Stimulated activated CD8-positive, alpha-beta memory T cell treated with anti-CD3 and anti-CD28 coated beads, Interleukin-12 subunit alpha, Interleukin-12 subunit beta, amount 100 ng/mL, for 1 hour (primary cell): ENCODE measurements at regions not wholly inside any gene's neighbourhood (a gene's known extent, or its start where the extent isn't known, plus 50 kb on each side); places are given as distances from the start of the nearest gene placed in this dataset.
"Not testable (repeated sequence)": the region's sequence is repeated elsewhere in the genome, so short reads cannot be mapped to it uniquely, and the experiment has no call there.

Source experiments
- DNase-seq: peaks from one replicate; pipeline ENCODE4 v3.0.0-alpha.2; 2020; ENCODE audit warnings: low read depth

DNA sequence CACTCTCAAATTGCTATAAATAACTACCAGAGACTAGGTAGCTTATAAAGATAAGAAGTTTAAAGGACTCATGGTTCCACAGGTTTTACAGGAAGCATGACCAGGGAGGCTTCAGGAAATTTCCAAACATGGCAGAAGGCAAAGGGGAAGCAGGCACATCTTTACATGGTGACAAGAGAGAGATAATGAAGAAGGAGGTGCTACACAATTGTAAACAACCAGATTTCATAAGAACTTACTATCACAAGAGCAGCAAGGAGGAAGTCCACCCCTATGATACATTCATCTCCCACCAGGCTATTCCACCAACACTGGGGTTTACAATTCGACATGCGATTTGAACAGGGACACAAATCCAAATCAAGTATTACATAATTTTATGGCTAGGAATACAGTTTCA is 257.7 kb downstream of the BTG1 start:
- DNase-seq, result no peak

DNA sequence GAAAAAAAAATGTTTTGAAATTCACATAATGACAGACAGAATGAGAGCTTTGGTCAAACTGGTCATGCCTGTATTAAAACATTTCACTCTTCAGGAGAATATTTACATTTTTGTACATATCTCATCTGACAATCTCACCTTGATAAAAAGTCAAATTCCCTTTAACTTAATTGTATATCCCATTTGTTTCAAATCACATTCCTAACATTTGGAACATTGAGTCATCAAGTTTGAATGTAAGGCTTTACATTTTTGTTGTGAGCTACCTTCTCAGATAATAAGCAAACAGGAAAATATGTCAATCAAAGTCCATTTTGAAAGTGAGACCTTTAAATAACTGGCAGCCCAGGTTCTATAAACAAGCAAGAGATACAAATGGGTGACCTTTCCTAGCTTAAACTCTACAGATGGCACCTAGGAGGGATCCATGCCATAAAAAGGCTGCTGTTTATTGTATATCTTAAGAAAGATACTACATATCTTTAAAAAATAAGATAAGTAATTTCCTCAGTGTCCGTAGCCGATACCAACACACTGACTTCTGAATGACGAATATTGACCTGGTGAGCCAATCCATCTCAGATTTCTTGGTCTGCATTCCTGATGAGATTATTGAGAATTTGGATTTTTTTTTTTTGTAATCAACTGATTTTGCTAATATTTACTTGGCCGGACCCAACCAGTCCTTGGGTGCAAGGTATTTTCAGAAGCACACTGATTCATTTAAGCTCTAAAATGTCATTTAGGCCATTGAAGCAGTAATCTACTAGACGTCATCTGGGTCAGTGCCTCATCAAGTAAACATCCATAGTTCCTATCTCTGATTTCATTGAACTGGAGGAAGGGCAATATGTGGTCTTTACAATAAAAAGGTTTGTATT is 259.6 kb downstream of the BTG1 start:
- no peak for DNase-seq

DNA sequence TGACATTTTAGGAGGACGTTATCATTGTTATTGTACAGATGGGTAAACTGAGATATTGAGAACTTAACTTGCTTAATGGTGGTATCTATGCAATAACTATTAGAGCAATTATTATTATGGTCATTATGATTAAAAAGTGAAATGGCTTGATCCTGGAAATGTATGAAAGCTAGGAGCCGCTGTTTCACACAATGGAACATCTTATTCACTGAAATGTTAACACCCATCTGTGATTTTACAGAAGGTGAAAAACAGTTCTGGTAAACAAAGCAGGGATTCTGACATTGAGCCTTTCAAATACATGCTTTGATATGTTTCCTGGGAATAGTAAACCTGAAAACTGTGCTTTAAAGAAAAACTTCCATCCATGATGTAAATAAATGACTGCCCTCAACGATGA is 261.4 kb downstream of the BTG1 start:
- DNase-seq, result no peak

DNA sequence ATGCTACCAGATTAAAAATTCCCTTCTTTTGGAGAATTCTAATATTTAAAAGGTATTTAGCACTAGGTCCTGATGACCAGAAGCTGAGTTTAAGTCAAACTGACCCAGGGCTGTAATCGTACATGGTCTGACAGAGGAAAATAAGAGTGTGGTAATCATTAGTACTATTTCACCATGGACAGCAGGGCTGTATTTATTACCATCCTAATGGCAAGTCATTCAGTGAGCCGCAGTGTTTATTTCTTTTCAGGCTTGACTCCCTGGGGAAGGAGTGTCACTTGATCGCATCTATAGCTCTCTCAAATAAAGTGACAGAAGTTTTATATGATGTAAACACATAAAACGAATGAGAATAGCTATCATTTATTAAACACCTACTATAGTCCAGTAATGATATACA is 261.8 kb downstream of the BTG1 start:
- DNase-seq, result no peak

DNA sequence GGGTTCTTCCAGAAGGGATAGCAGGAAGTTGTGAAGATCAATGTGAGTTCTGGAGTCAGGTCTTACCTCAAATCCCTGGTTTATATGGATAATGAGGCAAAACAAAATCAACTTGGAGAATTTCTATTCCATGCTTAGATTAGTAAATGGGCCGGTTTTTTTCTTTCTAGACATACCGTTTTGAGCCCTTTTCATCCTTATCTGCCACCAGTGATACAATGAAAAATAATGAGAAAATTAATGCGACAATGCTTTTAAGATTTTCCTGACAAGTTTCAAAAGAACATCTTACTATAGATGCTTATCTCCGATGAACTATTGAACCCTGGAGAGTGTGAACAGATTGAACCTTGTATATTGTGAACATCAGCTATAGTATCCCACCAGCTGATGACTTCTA is 262.7 kb downstream of the BTG1 start:
- DNase-seq, result no peak

GRCh38 chr12:91880528-91880927 is 265.1 kb downstream of the BTG1 start:
- no peak for DNase-seq

- DNase-seq, result no peak
Observed at GRCh38 chr12:91877456-91878235, 268.0 kb downstream of the BTG1 start.

DNA sequence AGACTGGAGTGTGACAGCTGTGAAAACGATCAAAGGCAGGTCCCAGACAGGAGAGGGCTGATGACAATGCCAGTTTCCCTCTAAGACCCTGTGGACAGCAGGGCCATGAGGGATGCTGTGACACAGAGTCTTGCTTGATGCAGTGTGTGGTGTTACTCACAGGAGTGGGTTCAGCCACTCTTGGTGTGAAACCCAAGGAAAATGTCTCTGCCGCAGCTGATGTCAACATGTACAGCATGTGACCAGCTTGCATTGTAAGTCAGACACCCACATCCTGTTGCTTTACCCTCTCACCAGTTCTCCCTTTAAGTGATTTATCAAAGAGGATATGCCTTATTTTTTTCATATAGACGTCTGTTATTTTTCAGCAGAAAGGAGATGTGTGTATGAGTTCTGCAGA is 268.6 kb downstream of the BTG1 start:
- peak; percentile 76 for DNase-seq

- DNase-seq, result not testable (repeated sequence)
Observed at GRCh38 chr12:91875671-91876070, 270.0 kb downstream of the BTG1 start.

GRCh38 chr12:91874086-91874865 is 271.4 kb downstream of the BTG1 start:
- no peak for DNase-seq

GRCh38 chr12:91871751-91872150 is 273.9 kb downstream of the BTG1 start:
- DNase-seq, result no peak

DNA sequence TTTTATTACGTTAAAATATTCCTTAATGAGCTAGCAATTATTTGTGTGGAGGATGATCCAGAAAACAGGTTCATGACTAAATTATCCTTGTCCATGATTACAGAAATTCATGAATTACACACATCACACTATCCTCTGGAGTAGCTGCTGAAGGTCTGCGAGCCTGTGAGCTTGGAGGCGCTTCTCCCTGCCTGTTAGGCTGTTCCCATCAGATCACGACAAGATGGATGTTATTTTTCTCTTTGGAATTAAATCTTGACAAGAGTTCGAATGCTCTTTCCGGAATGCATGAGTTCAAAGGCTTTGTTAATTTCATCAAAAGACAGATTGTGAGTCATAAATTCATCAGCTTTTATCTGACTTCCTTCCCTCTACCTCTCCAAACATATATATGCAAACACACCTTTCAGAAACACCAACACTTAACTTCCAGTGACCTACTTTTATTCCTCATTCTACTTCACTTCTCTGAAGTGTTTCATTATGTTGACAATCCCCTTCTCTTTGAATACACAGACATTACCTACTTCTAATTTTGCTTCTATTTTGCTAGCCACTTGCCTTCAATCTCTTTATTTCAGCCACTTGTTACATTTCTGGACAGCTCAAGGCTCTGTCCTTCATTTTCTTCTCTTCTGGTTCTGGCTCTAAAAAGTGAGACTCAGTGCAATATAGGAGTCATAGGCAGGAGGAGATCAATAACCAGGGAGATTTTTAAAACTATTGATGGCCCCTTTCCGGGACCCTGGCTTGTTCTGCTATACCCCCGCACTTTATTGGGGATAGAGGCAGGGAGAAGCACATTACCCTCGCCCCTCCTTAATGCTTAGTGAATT is 274.6 kb downstream of the BTG1 start:
- no peak for DNase-seq

DNA sequence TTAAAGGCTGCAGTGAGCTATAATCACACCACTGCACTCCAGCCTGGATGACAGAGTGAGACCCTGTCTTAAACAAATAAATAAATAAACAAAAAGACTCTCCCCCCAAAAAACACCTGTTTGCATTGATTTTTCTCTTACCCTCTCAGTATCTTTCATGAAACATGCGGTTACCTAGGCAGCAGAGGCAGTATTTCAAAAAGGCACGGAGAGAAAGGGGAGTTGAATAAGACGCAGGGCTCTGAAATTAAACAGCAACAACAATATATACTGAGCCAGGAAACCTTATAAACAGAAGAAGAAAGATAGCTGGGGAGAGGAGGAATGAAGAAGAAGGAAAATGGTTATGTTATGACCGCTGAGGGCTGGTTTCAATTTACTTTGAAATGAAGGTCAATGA is 277.6 kb downstream of the BTG1 start:
- DNase-seq, result no peak

DNA sequence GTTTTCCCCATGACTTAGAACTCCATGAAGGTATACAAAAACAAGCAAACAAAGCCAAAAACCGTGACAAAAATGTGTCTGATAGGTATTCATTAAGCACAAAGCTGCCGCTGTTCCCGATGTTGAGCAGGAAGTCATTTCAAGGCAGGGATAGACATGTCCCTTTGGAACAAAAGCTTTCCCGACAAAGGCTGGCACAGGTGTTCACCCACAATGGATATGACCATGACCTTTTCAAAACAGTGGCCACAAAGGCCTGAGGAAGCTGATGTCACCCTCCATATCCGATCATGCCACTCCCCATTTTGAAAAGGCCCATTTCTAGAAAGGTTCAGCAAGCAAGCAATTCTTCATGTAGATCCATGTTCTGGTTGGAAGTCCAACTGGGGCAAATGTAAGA is 279.1 kb downstream of the BTG1 start:
- no peak for DNase-seq

DNA sequence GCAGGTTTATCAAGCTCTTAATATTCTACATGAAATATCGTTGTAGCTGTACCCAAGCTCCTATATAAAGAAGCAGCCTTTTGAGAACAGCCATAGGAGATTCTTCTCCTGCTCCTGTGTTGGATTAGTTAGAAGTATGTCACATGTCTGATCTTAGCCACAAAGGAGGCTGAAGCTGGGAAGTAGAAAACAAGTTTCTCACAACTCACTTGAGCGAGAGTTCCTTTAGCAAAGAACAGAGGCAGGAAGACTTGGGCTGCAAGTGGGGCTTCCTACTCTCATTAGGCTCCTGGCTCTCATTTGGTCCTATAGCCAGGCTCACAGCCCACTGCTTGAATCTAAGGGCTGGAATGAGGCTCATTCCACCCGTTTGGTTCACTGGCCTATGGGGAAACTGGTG is 281.9 kb downstream of the BTG1 start:
- no peak for DNase-seq

DNA sequence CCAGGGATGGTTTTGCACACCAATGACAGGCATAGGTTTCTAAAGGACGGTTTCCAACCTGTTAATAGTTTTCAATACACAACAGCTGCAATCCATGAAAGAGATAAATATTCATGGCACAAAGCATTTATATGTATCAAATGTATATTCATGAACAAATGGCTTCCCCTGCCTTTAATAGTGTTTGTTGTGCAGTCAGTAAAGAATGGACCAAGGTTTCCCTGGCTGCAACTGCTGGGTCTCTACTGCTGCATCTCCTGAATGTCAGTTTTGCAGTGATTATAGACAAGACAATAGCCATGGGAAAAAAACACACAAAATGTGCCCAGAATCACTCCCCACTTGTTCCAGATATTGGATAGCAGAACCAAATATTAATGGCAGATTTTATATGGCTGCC is 284.1 kb downstream of the BTG1 start:
- DNase-seq, result no peak

DNA sequence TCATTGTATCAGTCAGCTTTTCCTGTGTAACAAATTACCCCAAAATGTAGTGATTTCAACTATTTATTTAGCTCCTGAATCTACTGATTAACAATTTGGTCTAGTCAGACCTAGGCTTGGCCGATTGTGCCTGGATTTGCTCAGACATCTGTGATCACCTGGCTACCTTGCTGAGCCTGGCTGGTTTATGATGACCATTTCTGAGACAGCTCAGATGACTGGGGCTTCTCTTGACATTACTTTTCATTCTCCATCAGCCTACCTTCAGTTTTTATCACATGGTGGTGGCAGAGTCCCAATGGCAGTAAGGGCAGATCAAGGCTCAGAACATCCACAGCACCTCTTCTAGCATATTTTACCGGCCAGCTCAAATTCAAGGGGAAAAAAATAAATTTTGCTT is 286.3 kb downstream of the BTG1 start:
- DNase-seq, result no peak

- no peak for DNase-seq
Observed at GRCh38 chr12:91857813-91858542, 287.7 kb downstream of the BTG1 start.

DNA sequence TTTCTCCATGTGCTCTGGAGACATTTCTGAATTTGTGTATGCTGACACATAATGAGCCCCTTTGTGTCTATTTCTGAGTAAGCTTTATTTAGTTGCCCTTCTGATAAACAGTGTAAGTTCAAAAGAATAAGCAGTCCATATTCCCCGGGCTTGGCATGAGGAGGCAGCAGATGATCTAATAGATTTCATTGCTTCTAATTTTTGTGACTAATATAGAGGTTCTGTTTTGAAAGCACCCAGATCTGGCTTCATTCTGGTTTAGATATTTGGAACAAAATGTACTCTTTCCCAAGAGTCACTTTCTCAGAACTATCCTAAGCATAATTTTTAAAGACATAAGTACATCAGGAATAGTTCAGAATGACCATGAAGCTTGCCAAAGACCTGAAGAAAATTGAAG is 290.9 kb downstream of the BTG1 start:
- DNase-seq, result no peak

DNA sequence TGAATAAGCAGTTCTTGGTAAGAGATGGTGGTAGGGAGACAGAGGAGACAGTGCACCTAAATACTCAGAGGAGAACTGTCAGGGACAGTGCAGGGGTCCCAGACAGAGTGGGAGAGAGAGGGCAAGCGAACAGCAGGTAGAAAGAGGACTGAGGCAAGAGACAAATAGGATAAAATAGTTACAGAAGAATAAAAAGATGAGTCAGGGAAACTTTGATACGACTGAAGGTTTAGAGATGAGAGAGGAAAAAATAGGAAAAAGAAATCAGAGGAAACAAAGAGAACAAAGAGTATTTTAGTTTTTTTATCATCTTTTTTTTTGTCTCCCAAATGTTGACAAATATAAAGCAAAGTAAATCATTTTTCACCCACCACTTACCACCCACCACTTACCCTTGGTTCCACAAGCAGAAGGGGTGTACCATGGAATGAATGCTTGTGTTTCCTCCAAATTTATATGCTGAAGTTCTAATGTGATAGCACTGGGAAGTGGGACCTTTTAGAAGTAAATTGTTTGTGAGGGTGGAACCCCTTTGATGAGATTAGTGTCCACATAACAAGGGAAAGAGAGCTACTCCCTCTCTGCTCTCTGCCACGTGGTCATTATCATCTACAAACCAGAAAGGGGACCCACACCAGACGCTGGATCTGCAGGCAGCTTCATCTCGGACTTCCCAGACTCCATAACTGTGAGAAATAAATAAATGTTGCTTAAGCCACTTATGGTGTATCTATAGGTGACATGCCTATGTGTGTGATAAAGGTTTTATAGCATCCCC is 292.1 kb downstream of the BTG1 start:
- DNase-seq, result no peak
